ENCODE measurements at regions not wholly inside any gene's neighbourhood (a gene's known extent, or its start where the extent isn't known, plus 50 kb on each side); places are given as distances from the start of the nearest gene placed in this dataset.

DNA sequence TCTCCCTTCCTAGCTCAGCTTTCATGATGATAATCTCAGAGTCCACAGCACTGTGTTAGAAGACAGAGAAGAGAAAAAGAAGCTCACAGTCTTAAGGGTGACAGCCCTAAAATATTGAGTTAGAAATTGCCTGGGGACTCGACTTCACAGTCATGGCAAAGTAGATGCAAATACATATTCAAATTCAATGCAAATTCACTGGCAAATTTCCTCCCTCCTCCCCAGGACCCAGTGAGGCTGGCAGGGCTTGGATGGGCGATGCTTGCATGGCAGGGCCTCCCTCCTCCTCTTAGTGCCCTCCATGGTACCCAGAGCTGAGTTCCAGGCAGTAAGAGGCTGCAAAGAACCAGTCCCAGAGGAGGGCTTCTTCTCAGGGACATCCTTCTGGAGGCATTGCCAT, 115.6 kb upstream of the UQCRFS1 start:
- ChIA-PET POLR2A (ENCODE audit: low non-redundant PET) (no interaction called here), CTCF (no interaction called here)
- no peak overlapping the region for H3K27ac ChIP-seq

DNA sequence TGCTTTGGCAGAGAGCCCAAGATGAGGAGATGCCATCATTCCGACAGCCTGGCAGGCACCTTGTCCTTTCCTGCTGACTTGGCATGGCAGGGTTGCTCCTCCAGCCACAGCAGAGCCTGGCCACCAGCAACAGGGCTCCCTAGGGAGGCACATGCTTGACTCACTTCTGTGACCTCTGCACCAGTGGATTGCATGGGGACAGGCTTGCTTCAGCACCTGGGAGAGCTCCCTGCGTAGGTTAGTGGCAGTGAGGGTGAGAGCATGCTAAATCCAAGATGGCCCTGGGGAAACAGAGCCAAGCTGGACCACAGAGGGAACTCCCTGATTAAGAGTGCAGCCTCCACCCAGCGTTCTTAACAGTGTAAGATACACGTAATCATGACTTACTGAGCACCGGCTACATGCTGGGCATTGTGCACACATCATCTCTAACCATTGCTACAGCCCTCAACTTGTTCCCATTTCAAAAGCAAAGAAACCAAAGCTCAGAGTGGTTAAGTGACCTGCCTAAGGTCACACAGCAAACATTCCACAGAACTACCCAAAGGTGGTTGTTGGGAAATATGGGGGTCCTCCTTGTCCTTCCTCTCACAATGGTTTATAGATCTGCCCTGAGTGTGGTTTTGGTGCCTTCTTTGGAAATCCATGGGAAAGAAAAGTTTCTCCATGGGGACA, 116.6 kb upstream of the UQCRFS1 start:
- CTCF ChIA-PET: no interaction called here

More for the DNA sequence above, 115.6 kb upstream of the UQCRFS1 start:
- DNase-seq (ENCODE audit: low spot score): no peak
- TF ChIP-seq, protein P1, sequence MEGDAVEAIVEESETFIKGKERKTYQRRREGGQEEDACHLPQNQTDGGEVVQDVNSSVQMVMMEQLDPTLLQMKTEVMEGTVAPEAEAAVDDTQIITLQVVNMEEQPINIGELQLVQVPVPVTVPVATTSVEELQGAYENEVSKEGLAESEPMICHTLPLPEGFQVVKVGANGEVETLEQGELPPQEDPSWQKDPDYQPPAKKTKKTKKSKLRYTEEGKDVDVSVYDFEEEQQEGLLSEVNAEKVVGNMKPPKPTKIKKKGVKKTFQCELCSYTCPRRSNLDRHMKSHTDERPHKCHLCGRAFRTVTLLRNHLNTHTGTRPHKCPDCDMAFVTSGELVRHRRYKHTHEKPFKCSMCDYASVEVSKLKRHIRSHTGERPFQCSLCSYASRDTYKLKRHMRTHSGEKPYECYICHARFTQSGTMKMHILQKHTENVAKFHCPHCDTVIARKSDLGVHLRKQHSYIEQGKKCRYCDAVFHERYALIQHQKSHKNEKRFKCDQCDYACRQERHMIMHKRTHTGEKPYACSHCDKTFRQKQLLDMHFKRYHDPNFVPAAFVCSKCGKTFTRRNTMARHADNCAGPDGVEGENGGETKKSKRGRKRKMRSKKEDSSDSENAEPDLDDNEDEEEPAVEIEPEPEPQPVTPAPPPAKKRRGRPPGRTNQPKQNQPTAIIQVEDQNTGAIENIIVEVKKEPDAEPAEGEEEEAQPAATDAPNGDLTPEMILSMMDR (conservative IDR thresholded peaks at IDR 0.05; ENCODE audit: low read depth): no peak

DNA sequence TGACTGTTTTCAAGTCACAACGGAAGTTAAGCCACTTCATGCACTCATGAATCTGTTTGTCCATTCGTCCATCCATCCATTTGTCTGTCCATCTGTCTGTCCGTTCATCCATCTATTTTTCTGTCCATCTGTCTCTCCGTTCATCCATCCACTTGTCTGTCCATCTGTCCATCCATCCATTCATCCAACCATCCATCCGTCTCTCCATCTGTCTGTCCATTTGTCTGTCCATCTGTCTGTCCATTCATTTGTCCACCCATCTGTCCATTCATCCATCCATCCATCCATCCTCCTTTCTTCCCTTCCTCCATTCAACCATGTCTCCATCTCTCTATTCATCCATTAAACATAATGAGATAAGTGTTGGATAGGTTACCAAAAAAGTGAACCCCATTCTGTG, 123.5 kb upstream of the UQCRFS1 start:
- TF ChIP-seq, protein P1 (conservative IDR thresholded peaks at IDR 0.05; ENCODE audit: low read depth): no peak

More for the DNA sequence above, 116.6 kb upstream of the UQCRFS1 start:
- H3K27ac ChIP-seq: no peak overlapping the region
- no peak for DNase-seq (ENCODE audit: low spot score)
- TF ChIP-seq, protein P1 (conservative IDR thresholded peaks at IDR 0.05; ENCODE audit: low read depth): no peak
- POLR2A ChIA-PET (ENCODE audit: low non-redundant PET): no interaction called here

DNA sequence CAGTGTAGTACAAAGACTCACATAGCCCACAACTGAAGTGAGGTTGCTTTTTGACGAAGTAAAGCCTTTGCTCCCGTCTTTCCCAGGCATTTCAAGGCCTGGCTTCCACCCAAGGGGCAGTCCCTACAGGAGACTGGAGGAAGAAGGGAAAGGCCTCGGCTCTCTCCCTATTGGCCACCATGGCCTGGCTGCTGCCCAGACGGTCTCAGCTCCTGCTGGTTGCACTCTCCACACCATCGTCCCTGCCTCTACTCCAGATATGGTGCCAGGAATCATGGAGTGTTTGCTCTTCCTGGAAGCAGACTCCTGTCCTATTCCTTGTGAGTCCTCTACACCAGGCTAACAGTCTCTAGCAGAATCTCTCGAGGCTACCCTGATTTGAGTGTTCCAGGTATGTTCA, 124.1 kb upstream of the UQCRFS1 start:
- CTCF ChIA-PET: no interaction called here
- no peak for DNase-seq (ENCODE audit: low spot score)

More for the DNA sequence above, 123.5 kb upstream of the UQCRFS1 start:
- no peak overlapping the region for H3K27ac ChIP-seq
- ChIA-PET POLR2A (ENCODE audit: low non-redundant PET) (no interaction called here), CTCF (no interaction called here)
- DNase-seq (ENCODE audit: low spot score): no peak

DNA sequence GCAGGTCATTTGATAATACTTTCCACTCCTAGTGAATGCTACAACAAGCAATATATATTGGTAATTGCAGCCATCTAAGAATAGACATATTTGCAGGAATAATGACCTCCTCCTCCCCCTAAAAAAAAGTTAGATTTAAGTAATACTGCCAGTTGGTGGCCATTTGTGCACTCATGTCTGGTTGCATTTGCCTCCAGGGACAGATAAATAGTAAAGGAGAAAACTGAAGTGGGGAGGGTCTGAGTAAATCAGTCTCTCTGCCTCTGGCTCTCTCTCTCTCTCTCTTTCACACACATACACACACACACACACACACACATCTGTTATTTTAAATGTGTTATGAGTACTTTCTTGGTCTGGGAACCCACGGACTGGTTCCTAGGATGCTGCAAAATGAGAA, 125.5 kb upstream of the UQCRFS1 start:
- CTCF ChIA-PET: no interaction called here
- TF ChIP-seq, protein P1 (conservative IDR thresholded peaks at IDR 0.05; ENCODE audit: low read depth): no peak
- DNase-seq (ENCODE audit: low spot score): no peak
- no peak overlapping the region for H3K27ac ChIP-seq
- POLR2A ChIA-PET (ENCODE audit: low non-redundant PET): no interaction called here

More for the DNA sequence above, 124.1 kb upstream of the UQCRFS1 start:
- TF ChIP-seq, protein P1 (conservative IDR thresholded peaks at IDR 0.05; ENCODE audit: low read depth): no peak
- POLR2A ChIA-PET (ENCODE audit: low non-redundant PET): no interaction called here
- no peak overlapping the region for H3K27ac ChIP-seq

DNA sequence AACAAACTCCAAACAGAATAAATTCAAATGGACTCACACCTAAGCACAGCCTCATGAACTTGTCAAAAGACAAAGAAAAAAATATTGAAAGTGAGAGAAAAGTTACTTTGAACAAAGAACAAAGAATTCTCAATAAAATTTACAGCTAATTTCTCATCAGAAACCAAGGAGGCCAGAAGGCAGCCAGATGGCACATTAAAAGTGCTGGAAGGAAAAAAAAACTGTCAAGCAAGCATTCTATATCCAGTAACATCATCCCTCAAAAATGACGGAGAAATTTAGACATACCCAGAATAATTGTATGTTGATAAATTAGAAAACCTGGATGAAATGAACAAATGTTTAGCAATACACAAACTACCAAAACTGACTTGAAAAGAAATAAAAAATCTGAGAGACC, 129.8 kb upstream of the UQCRFS1 start:
- H3K27ac ChIP-seq: no peak overlapping the region
- TF ChIP-seq, protein P1 (conservative IDR thresholded peaks at IDR 0.05; ENCODE audit: low read depth): no peak
- POLR2A ChIA-PET (ENCODE audit: low non-redundant PET): no interaction called here
- CTCF ChIA-PET: no interaction called here
- DNase-seq (ENCODE audit: low spot score): no peak
